GM18907 (cell line): ENCODE measurements at regions not wholly inside any gene's neighbourhood (a gene's known extent, or its start where the extent isn't known, plus 50 kb on each side); places are given as distances from the start of the nearest gene placed in this dataset.
"Not testable (repeated sequence)": the region's sequence is repeated elsewhere in the genome, so short reads cannot be mapped to it uniquely, and the experiment has no call there.

ENCODE experiments used
- ATAC-seq: cut with Tn5 transposase; IDR thresholded peaks from one replicate; pipeline ENCODE4 v1.9.1; 2021; ENCODE audit warnings: mild to moderate bottlenecking, moderate library complexity; ENCODE audit not compliant: unreplicated experiment

DNA sequence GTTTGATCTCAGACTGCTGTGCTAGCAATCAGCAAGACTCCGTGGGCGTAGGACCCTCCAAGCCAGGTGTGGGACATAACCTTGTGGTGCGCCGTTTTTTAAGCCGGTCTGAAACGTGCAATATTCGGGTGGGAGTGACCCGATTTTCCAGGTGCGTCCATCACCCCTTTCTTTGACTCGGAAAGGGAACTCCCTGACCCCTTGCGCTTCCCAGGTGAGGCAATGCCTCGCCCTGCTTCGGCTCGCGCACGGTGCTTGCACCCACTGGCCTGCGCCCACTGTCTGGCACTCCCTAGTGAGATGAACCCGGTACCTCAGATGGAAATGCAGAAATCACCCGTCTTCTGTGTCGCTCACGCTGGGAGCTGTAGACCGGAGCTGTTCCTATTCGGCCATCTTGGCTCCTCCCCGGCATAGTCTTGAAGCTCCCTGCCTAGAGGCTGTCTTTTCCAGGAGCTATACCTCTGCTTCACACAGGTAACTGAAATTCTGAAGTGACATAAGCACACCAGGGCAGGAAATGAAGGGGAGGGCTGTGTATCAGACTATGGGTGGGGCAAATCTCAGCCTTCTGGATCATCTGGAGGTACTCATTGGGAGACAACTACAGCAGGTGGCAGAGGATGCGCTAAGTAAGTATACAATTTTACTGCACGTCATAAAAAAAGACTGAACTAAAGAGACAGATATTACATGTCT, 252.1 kb upstream of the POT1 start:
- ATAC-seq, result not testable (repeated sequence)

DNA sequence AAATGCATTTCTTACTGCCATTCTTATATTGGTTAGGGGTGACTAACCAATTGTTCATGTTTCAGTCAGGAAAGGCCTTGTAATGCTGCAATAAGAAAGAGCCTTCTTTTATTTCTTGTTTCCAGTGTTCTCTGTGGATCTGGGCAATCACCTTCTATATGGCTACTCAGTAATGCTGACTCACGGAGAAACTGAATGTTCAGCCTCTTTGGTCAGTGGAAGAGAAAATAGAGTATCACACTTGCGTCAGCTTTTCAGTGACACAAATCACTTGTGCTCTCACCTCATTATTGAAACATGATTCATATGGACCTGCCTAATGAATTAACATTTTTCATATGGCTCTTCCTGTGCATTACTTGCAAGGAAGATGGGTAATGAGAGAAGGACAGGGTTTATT, 243.9 kb upstream of the POT1 start:
- ATAC-seq, result no peak

DNA sequence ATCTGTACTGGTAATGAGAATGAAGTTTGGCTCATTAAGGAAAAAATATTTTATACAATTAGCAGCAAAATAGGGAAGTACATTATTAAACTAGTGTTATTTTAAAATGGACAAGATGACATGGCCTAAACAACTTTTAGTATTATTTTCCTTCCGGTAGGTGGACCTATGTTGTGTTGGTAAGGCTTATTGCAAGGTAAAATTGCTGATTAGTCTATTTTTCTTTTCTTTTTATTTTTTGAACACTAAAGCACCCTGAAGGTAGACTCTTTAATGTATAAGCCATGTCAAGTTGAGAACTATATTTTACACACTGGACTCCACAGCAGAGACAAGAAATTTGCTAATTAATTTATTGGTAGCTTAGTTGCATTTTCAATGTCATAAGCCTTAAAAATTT, 239.5 kb upstream of the POT1 start:
- ATAC-seq, result no peak

DNA sequence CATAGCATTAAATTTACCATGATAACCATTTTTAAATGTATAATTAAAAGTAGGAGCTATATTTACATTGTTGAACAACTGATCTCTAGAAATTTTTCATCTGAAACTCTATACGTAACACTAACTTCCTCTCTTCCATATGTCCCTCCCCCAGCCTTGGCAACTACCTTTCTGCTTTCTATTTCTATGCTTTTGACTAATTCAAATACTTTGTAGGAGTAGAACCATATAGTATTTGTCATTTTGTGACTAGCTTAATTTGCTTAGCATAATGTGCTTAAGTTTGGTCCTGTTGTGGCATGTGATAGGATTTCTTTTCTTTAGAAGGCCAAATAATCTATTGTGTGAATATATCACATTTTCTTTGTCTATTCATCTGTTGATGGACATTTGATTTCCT, 225.3 kb upstream of the POT1 start:
- ATAC-seq, result no peak

DNA sequence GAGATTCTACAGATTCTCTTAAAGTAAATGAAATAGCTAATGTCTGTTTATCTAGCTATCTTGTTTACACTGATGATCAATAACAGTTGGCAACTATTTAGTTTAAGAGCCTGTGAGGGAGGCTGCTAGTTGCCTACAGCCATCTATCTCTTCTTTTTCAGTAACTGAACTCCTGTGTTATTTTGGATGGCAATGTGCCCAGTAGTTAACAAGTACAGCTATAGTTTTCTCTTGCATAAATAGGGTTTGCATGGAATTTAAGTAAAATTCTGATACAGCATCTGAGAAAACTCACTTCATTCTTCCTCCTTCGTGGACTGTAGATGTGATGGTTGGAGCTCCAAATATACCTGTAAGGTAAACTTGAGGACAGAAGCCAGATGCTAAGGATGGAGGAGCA, 219.5 kb upstream of the POT1 start:
- ATAC-seq, result no peak

DNA sequence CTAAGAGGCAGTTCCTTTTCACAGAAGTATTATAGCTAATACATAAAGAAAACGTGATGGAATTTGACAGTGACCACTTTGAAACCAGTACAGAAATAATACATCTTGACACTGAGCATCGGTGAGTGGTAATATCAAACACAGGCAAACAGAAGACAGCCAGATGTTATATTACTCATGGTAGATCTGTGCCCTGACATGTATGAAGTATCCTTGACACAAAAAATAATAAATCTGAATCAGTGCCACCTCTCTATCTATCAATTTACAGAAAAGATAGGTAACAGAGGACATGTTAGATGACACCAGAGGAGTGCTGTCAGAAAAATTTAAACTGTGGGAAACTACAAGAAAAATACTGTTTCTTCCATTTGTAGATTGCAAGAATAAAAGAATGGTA, 217.4 kb upstream of the POT1 start:
- ATAC-seq, result no peak

- ATAC-seq, result no peak
These were observed 207.3 kb upstream of the POT1 start for GRCh38 chr7:125136755-125137532.

- no peak for ATAC-seq
These were observed 206.7 kb upstream of the POT1 start for GRCh38 chr7:125136341-125136740.

DNA sequence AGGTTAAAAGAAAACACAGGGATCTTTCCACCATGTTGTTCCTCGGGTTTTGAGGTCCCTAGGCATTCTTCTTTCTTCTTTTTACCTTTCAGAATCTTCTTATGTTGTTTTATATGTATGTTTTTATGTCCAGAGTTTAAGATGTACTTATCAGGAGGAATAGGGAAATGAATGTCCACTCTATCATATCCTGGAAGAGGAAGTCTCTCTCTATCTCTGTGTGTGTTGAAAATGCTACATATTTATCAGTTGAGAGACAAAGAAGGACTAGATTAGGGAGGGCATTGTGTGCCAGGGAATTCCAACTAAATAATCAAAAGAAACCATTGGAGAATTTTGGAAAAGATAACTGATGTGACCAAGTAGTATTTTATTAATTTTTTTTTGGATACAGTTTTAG, 200.5 kb upstream of the POT1 start:
- ATAC-seq, result no peak

DNA sequence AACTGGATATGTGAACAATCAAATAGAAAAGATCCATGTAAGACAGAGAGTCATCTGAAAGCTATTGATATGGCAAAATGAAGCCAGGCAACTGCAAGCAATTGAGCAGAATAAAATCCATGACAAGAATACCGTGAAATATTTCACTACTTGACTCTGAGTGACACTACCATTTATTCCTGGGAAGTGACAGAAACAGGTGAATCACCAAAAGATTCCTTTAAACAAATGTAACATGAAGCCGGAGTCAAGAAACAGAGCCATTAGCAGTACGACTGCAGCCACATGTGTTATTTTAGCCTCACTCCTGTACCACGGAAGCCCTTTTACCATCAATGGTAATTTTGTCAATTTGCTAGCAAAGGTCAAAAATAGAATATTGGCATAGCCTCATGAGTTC, 197.7 kb upstream of the POT1 start:
- no peak for ATAC-seq

GRCh38 chr7:125126376-125126775, 196.8 kb upstream of the POT1 start:
- ATAC-seq, result no peak

DNA sequence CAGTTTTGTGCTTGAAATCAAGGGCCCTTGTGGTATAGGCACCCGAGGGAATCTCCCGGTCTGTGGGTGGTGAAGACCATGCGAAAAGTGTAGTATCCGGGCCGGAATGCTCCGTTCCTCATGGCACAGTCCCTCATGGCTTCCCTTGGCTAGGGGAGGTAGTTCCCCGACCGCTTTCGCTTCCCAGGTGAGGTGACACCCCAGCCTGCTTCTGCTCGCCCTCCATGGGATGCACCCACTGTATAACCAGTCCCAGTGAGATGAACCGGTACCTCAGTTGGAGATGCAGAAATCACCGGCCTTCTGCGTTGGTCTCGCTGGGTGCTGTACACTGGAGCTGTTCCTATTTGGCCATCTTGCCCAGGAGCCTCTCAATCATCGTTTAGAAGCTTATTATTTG, 195.7 kb upstream of the POT1 start:
- ATAC-seq, result no peak

DNA sequence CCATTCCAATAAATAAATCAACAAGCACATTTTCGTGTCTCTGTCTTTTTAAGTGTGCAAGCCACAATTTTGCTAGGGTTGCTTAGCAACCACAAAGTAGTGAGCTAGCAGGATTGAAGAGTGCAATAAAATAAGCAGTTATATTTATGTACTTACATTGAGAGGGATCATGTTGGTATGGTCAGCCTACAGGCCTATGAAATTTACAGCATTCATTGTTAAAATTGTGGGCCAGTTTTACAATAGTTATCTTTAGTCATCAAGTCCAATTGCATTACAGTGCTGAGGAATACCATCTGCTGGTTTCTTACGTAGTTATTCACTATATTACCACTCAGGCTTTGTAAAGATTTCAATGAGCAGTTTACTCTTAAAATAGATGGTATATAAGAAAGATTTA, 192.5 kb upstream of the POT1 start:
- ATAC-seq, result no peak

GRCh38 chr7:125119559-125120115, 190.0 kb upstream of the POT1 start:
- ATAC-seq, result no peak

- ATAC-seq, result no peak
These were observed 188.8 kb upstream of the POT1 start for GRCh38 chr7:125118444-125118843.

GRCh38 chr7:125112850-125113249, 183.2 kb upstream of the POT1 start:
- ATAC-seq, result no peak

DNA sequence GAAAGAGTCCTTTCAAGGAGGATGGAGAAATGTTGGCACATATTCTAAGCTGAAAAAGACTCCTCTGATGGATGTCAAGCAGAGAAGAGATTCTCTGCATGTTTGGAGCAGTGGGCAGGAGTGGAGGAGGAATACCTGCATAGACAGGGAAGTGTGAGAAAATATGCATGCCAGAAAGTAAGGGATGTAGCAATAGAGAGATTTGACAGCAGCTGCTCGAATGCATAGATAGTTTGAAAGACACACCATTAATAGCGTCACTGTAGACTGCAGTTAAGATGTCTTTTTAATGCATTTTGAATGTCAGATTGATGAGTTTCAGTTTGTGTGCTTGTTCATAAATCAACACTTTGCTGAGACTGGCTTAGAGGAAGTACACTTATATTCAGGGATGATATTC, 169.9 kb upstream of the POT1 start:
- no peak for ATAC-seq

- peak; percentile 88 for ATAC-seq
These were observed 168.8 kb upstream of the POT1 start for GRCh38 chr7:125098377-125098970.

DNA sequence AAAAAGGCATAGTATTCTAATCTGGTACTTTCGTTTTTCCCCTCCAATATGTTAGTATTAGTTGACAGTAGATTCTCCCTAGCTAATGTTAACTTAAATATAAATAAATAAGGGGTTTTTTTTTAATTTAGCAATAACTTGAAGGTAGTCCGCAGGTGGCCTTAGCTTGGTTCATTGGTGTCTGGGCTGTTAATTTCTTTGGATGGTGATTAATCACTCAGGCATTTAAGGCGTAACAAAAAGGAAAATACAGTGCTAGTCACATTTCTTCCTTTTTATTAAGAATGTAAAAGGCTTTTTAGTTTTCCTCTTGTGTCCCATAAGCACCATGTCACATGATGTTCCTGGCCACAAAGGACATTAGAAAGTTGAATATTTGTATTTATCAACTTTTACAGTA, 161.0 kb upstream of the POT1 start:
- no peak for ATAC-seq

- no peak for ATAC-seq
These were observed 159.5 kb upstream of the POT1 start for GRCh38 chr7:125089171-125089570.

DNA sequence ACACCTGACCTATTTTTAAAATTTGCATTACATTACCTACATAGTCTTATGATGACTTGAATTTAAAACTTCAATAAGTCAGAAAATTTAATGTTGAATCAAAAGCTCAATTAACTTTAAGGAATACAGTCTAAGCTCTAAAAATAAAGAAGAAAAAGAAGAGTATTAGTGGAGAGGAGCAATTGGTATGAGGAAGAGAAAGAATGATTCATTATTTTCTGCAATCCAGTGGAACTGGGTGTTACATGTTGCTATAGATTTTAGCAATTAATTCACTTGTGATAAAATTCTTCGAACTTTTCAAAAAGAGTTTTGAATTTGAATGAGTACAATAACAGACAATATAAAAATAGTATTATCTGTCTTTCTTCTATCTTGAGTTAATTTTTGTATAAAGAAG, 158.9 kb upstream of the POT1 start:
- ATAC-seq, result no peak

DNA sequence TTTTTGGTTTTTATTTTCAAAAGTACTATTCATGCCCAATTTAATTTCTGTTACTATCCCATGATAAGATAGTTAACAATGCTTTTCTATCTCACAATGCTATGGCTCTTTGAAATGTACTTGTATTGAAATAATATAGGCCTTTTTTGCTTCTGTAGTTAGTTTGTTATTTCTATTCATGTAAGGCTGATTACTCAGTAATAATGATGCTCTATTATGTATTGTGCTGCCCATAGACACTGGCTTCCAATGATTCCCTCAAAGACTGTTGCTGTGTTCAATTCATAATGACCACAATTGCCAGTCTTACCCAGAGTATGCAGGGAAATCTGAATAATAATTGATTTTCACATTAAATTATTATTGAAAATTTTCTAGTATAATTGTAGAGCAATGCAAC, 155.5 kb upstream of the POT1 start:
- no peak for ATAC-seq
